GM12878 (cell line): ENCODE measurements at regions not wholly inside any gene's neighbourhood (a gene's known extent, or its start where the extent isn't known, plus 50 kb on each side); places are given as distances from the start of the nearest gene placed in this dataset.

Experiments used
- ATAC-seq: fragments of 200-7000 bp; cut with Tn5 transposase; 3 replicates; pipeline ENCODE4 v1.9.1; 2020; ENCODE audit warnings: mild to moderate bottlenecking, moderate library complexity
- BruUV-seq: library from RNA; stranded (reverse); fragments of 400-500 nt; replicated peaks from 2 replicates; lab custom pipeline; 2021; lab: Mats Ljungman, UMichigan
- CTCF ChIA-PET: fragments of 300-600 bp; sonication (Branson Sonifier 250); formaldehyde crosslinking; extraction: SDS; loops from one replicate; lab custom pipeline; 2021; ENCODE audit warnings: inconsistent platforms; lab: Yijun Ruan, JAX
- POLR2A ChIA-PET: fragments of 350-600 bp; formaldehyde crosslinking; extraction: SDS; loops from one replicate; lab custom pipeline; 2021; ENCODE audit warnings: inconsistent platforms; lab: Charles Lee
- RAD21 ChIA-PET: fragments of 300-600 bp; sonication (Branson Sonifier 250); formaldehyde crosslinking; loops from one replicate; lab custom pipeline; 2023; ENCODE audit warnings: antibody characterized with exemption; ENCODE audit not compliant: unreplicated experiment; lab: Charles Lee
- SMC1A ChIA-PET: fragments of 300-600 bp; sonication (Branson Sonifier 250); formaldehyde crosslinking; loops from one replicate; lab custom pipeline; 2023; ENCODE audit not compliant: unreplicated experiment, uncharacterized antibody; lab: Charles Lee
- DNase-seq: peaks from one replicate; pipeline ENCODE4 v3.0.0-alpha.2; 2011; ENCODE audit warnings: low read depth, low spot score
- FAIRE-seq: peaks from 3 replicates; lab custom pipeline; 2011; peaks lifted over from hg19 to GRCh38; lab: Jason Lieb, UNC
- H2AFZ ChIP-seq: 2 replicates; pipeline ENCODE4 v1.6.0; 2011; ENCODE audit warnings: low read depth, low read length, control low read depth; ENCODE audit not compliant: control insufficient read depth
- H3K27ac ChIP-seq: 2 replicates; pipeline ENCODE4 v1.5.1; 2011; ENCODE audit warnings: control low read depth; ENCODE audit not compliant: control insufficient read depth, insufficient read depth
- H3K27me3 ChIP-seq, 2 experiments: replicated peaks in 1 of 2; 2 replicates each; pipeline versions ENCODE4 v1.6.0 to v1.6.1; 2011; ENCODE audit warnings: low read length in 1 of 2; ENCODE audit not compliant: control insufficient read depth in 2 of 2, insufficient read depth in 2 of 2
- H3K36me3 ChIP-seq, 2 experiments: 2 replicates each; pipeline ENCODE4 v1.5.1; 2011; ENCODE audit warnings: low read length in 1 of 2; ENCODE audit not compliant: control insufficient read depth in 2 of 2, insufficient read depth in 2 of 2
- H3K4me1 ChIP-seq: 2 replicates; pipeline ENCODE4 v1.6.1; 2011; ENCODE audit warnings: mild to moderate bottlenecking, low read length, moderate library complexity, mixed read lengths; ENCODE audit not compliant: control insufficient read depth, insufficient read depth
- H3K4me2 ChIP-seq: 2 replicates; pipeline ENCODE4 v1.6.0; 2011; ENCODE audit warnings: control low read depth; ENCODE audit not compliant: control insufficient read depth, insufficient read depth
- H3K4me3 ChIP-seq: fragments of 200-600 bp; sonication (generic); 2 replicates; pipeline ENCODE4 v1.5.1; 2016
- H3K79me2 ChIP-seq: 2 replicates; pipeline ENCODE4 v1.6.0; 2011; ENCODE audit warnings: low read length; ENCODE audit not compliant: control insufficient read depth, insufficient read depth
- H3K9ac ChIP-seq: 2 replicates; pipeline ENCODE4 v1.8.0; 2011; ENCODE audit warnings: low read length, control low read depth, mixed read lengths; ENCODE audit not compliant: control insufficient read depth, insufficient read depth
- H3K9me3 ChIP-seq: replicated peaks from 3 replicates; pipeline ENCODE4 v1.5.1; 2011; ENCODE audit warnings: mild to moderate bottlenecking, low read length; ENCODE audit not compliant: control insufficient read depth, insufficient read depth
- H4K20me1 ChIP-seq: 2 replicates; pipeline ENCODE4 v1.6.0; 2011; ENCODE audit not compliant: control insufficient read depth, insufficient read depth
- HDAC6 ChIP-seq: fragments of 200-600 bp; sonication (generic); IDR thresholded peaks from one replicate; pipeline ENCODE4 v1.8.0; 2017; ENCODE audit warnings: antibody characterized with exemption; ENCODE audit not compliant: unreplicated experiment
- HDGF ChIP-seq: fragments of 450-650 bp; IDR thresholded peaks from 2 replicates; pipeline ENCODE4 v1.6.1; 2016; ENCODE audit warnings: antibody characterized with exemption
- MTA2 ChIP-seq: fragments of 450-650 bp; IDR thresholded peaks from 2 replicates; pipeline ENCODE4 v1.6.1; 2016; ENCODE audit warnings: low read depth, mild to moderate bottlenecking, moderate library complexity
- PBX3 ChIP-seq: IDR thresholded peaks from 2 replicates; pipeline ENCODE4 v1.6.1; 2011; ENCODE audit warnings: mild to moderate bottlenecking, low read depth, low read length, moderate library complexity; ENCODE audit not compliant: insufficient replicate concordance
- RELA ChIP-seq: fragments of 450-650 bp; IDR thresholded peaks from 2 replicates; pipeline ENCODE4 v1.8.0; 2014; ENCODE audit warnings: borderline replicate concordance; ENCODE audit not compliant: partially characterized antibody
- SREBF2 ChIP-seq: IDR thresholded peaks from 2 replicates; pipeline ENCODE4 v1.6.1; 2012; ENCODE audit warnings: mild to moderate bottlenecking, low read length
- TCF7 ChIP-seq: IDR thresholded peaks from 2 replicates; pipeline ENCODE4 v1.6.1; 2014; ENCODE audit warnings: antibody characterized with exemption, borderline replicate concordance
- ZNF384 ChIP-seq: IDR thresholded peaks from 2 replicates; pipeline ENCODE4 v1.6.1; 2012; ENCODE audit warnings: low read depth, mild to moderate bottlenecking, low read length, improper control_type of control experiment, borderline replicate concordance
- WGBS: methylation state at CpG from one replicate; pipeline ENCODE4 v1.1.6; 2016; ENCODE audit warnings: low lambda C conversion rate; ENCODE audit not compliant: insufficient replicate concordance, insufficient coverage; ENCODE audit errors: missing lambda C conversion rate; 5-methylcytosine and 5-hydroxymethylcytosine counted together
- in situ Hi-C: fragments of 300-500 bp; cut with MboI; formaldehyde crosslinking; loops from 9 replicates; pipeline ENCODE4 v1.14.3; 2018; ENCODE audit warnings: mixed read lengths
- intact Hi-C: fragments of 100-400 bp; cut with micrococcal nuclease; formaldehyde crosslinking; loops from one replicate; pipeline ENCODE4 v1.14.2; 2022; ENCODE audit not compliant: unreplicated experiment
- TF ChIP-seq, protein P1 (sequence below): fragments of 450-650 bp; IDR thresholded peaks from 2 replicates; pipeline ENCODE4 v1.6.1; 2016; ENCODE audit warnings: mild to moderate bottlenecking
- TF ChIP-seq, protein P2 (sequence below): fragments of 450-650 bp; IDR thresholded peaks from 2 replicates; pipeline ENCODE4 v1.6.1; 2016; ENCODE audit warnings: mild to moderate bottlenecking

- TF ChIP-seq, protein P1, sequence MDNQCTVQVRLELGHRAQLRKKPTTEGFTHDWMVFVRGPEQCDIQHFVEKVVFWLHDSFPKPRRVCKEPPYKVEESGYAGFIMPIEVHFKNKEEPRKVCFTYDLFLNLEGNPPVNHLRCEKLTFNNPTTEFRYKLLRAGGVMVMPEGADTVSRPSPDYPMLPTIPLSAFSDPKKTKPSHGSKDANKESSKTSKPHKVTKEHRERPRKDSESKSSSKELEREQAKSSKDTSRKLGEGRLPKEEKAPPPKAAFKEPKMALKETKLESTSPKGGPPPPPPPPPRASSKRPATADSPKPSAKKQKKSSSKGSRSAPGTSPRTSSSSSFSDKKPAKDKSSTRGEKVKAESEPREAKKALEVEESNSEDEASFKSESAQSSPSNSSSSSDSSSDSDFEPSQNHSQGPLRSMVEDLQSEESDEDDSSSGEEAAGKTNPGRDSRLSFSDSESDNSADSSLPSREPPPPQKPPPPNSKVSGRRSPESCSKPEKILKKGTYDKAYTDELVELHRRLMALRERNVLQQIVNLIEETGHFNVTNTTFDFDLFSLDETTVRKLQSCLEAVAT: no peak
- no peak for TF ChIP-seq SREBF2
- no peak for TF ChIP-seq HDGF
- no peak for TF ChIP-seq PBX3
- no peak for TF ChIP-seq TCF7
- TF ChIP-seq, protein P2, sequence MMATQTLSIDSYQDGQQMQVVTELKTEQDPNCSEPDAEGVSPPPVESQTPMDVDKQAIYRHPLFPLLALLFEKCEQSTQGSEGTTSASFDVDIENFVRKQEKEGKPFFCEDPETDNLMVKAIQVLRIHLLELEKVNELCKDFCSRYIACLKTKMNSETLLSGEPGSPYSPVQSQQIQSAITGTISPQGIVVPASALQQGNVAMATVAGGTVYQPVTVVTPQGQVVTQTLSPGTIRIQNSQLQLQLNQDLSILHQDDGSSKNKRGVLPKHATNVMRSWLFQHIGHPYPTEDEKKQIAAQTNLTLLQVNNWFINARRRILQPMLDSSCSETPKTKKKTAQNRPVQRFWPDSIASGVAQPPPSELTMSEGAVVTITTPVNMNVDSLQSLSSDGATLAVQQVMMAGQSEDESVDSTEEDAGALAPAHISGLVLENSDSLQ: no peak
Observed at GRCh38 chrX:96002431-96002830, 682.2 kb upstream of the DIAPH2 start (continued).

DNA sequence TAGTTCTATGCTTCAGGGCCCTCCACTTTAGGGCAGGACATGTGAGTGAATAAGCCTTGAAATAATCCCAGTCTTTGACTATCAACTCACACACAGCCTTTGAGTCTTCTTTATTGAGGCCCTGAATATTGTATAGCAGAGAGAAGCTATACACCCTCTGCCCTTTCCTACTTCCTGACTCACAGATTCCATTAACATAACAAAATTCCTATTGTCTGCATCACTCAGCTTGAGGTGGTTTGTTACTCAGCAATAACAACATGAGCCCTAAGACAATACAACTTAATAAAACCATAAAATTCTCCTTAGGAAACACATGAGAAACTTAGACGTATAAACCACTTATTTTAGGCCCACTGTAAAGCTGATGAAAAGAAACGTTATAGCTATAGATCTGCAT, 680.3 kb upstream of the DIAPH2 start:
- H3K4me3 ChIP-seq: no peak overlapping the region
- no peaks in the 10 kb centered on the region for H3K4me1 ChIP-seq
- ATAC-seq (no peak), FAIRE-seq (no peak), DNase-seq (no peak)
- SMC1A ChIA-PET: no interaction called here
- POLR2A ChIA-PET: no interaction called here
- 21% methylated on average over 2 of the region's 2 CpGs for WGBS
- TF ChIP-seq RELA: no peak
- TF ChIP-seq HDAC6: no peak
- TF ChIP-seq ZNF384: no peak
- TF ChIP-seq MTA2: no peak
- H3K9ac ChIP-seq: no peak overlapping the region
- no peak overlapping the region for H3K27ac ChIP-seq
- H3K36me3 ChIP-seq: no peaks in the 10 kb centered on the region
- RAD21 ChIA-PET: no interaction called here
- intact Hi-C loops: no loop called here
- CTCF ChIA-PET: no interaction called here
- H2AFZ ChIP-seq: no peak overlapping the region
- BruUV-seq: no TSS peak
- H3K9me3 ChIP-seq: no peaks in the 10 kb centered on the region
- no peaks in the 10 kb centered on the region for H4K20me1 ChIP-seq
- H3K79me2 ChIP-seq: no peaks in the 10 kb centered on the region
- H3K4me2 ChIP-seq: no peak overlapping the region
- H3K27me3 ChIP-seq: no peaks in the 10 kb centered on the region
- in situ Hi-C loops: no loop called here
